K562 (cell line): ENCODE measurements at regions not wholly inside any gene's neighbourhood (a gene's known extent, or its start where the extent isn't known, plus 50 kb on each side); places are given as distances from the start of the nearest gene placed in this dataset.

Source experiments
- CTCF ChIP-seq, 3 experiments: IDR thresholded peaks in 2 of 3; conservative IDR thresholded peaks in 1 of 3; 2 replicates each; pipeline ENCODE4 v1.5.1; 2011 to 2012; ENCODE audit warnings: low read length in 3 of 3, mild to moderate bottlenecking in 3 of 3, control low read depth in 2 of 3, improper control_type of control experiment in 1 of 3, inconsistent platforms in 1 of 3, low read depth in 1 of 3, mixed read lengths in 1 of 3, moderate library complexity in 1 of 3; ENCODE audit not compliant: insufficient read depth in 2 of 3
- FOXA3 ChIP-seq, 2 experiments: fragments of 450-650 bp in 1 of 2; sonication (generic) in 1 of 2; formaldehyde crosslinking; IDR thresholded peaks in 1 of 2; conservative IDR thresholded peaks in 1 of 2; 2 replicates each; pipeline versions ENCODE4 v1.4.0 to v1.8.0; 2020 to 2022; ENCODE audit warnings: mild to moderate bottlenecking in 2 of 2, missing genetic modification reagents in 1 of 2
- GTF2F1 ChIP-seq: IDR thresholded peaks from 2 replicates; pipeline ENCODE4 v1.6.1; 2011; ENCODE audit warnings: low read depth, low read length, improper control_type of control experiment
- NFIX ChIP-seq: fragments of 250-450 bp; sonication (Bioruptor Pico); IDR thresholded peaks from 2 replicates; pipeline ENCODE4 v1.4.0; 2020; ENCODE audit warnings: low read depth, mild to moderate bottlenecking, moderate library complexity
- NR2F6 ChIP-seq: fragments of 450-650 bp; formaldehyde crosslinking; IDR thresholded peaks from 2 replicates; pipeline ENCODE4 v1.4.0; 2020; ENCODE audit warnings: mild to moderate bottlenecking
- PREB ChIP-seq: sonication (generic); formaldehyde crosslinking; IDR thresholded peaks from 2 replicates; pipeline ENCODE4 v1.8.1; 2023; ENCODE audit warnings: mild to moderate bottlenecking, missing genetic modification reagents
- PRMT5 ChIP-seq: sonication (generic); formaldehyde crosslinking; IDR thresholded peaks from 2 replicates; pipeline ENCODE4 v1.5.0; 2020; ENCODE audit warnings: missing genetic modification reagents
- RFX5 ChIP-seq: IDR thresholded peaks from 2 replicates; pipeline ENCODE4 v1.6.1; 2011; ENCODE audit warnings: low read depth, mild to moderate bottlenecking, improper control_type of control experiment, low read length
- USF1 ChIP-seq: sonication (generic); formaldehyde crosslinking; IDR thresholded peaks from 2 replicates; pipeline ENCODE4 v1.9.0; 2022; ENCODE audit warnings: mild to moderate bottlenecking, missing genetic modification reagents
- ZNF444 ChIP-seq: fragments of 250-450 bp; sonication (Bioruptor Pico); IDR thresholded peaks from 2 replicates; pipeline ENCODE4 v1.4.0; 2020; ENCODE audit warnings: mild to moderate bottlenecking, moderate library complexity
- ZNF785 ChIP-seq: fragments of 250-450 bp; sonication (Bioruptor Pico); IDR thresholded peaks from 2 replicates; pipeline ENCODE4 v1.4.0; 2020; ENCODE audit warnings: mild to moderate bottlenecking
- ZZZ3 ChIP-seq: fragments of 450-650 bp; IDR thresholded peaks from 2 replicates; pipeline ENCODE4 v1.6.1; 2016; ENCODE audit warnings: antibody characterized with exemption, mild to moderate bottlenecking, moderate library complexity

- TF ChIP-seq CTCF (IDR thresholded peaks at IDR 0.05 in 2 of 3, conservative IDR thresholded peaks at IDR 0.05 in 1 of 3; ENCODE audit: insufficient read depth in 2 of 3, low read depth in 1 of 3, low read length in 3 of 3) (no peak), FOXA3 (CRISPR knock-in tag; conservative IDR thresholded peaks at IDR 0.05 in 1 of 2, IDR thresholded peaks at IDR 0.05 in 1 of 2) (no peak), USF1 (CRISPR knock-in tag) (no peak), PREB (CRISPR knock-in tag) (no peak), PRMT5 (CRISPR knock-in tag) (no peak), ZNF444 (CRISPR knock-in tag) (no peak), GTF2F1 (no peak), RFX5 (no peak), NFIX (no peak), ZNF785 (no peak), NR2F6 (CRISPR knock-in tag) (no peak), ZZZ3 (no peak)
These were observed 99.4 kb upstream of the SLC2A1 start for GRCh38 chr1:43058056-43058455.
